Fibroblast of lung (primary cell): ENCODE measurements at regions not wholly inside any gene's neighbourhood (a gene's known extent, or its start where the extent isn't known, plus 50 kb on each side); places are given as distances from the start of the nearest gene placed in this dataset.

ENCODE experiments used
- DNase-seq, 2 donors: peaks; one replicate each; pipeline versions ENCODE4 v3.0.0 to v3.0.0-alpha.2; 2010; ENCODE audit warnings: low read depth in 2 of 2
- H2AFZ ChIP-seq: 2 replicates; pipeline ENCODE4 v1.5.1; 2012; ENCODE audit warnings: low read length, control low read depth, inconsistent platforms
- H3K27ac ChIP-seq: 2 replicates; pipeline ENCODE4 v1.5.1; 2011; ENCODE audit warnings: low read length, control low read depth; ENCODE audit not compliant: insufficient read depth
- H3K27me3 ChIP-seq: 2 replicates; pipeline ENCODE4 v1.5.1; 2011; ENCODE audit warnings: mild to moderate bottlenecking, low read length; ENCODE audit not compliant: control insufficient read depth, insufficient read depth
- H3K36me3 ChIP-seq: 2 replicates; pipeline ENCODE4 v1.5.1; 2011; ENCODE audit warnings: low read length; ENCODE audit not compliant: control insufficient read depth, insufficient read depth
- H3K4me1 ChIP-seq: 2 replicates; pipeline ENCODE4 v1.5.1; 2011; ENCODE audit warnings: low read length; ENCODE audit not compliant: control insufficient read depth, insufficient read depth; ENCODE audit errors: extremely low read depth
- H3K4me2 ChIP-seq: 2 replicates; pipeline ENCODE4 v1.5.1; 2011; ENCODE audit warnings: low read length, control low read depth; ENCODE audit not compliant: insufficient read depth; ENCODE audit errors: extremely low read depth
- H3K4me3 ChIP-seq, 4 experiments: fragments of 200-600 bp in 1 of 4; sonication (generic) in 1 of 4; replicated peaks in 1 of 4; 2 replicates each; pipeline ENCODE4 v1.5.1; 2011 to 2016; ENCODE audit warnings: low read length in 4 of 4, low read depth in 3 of 4, mild to moderate bottlenecking in 3 of 4, control low read depth in 2 of 4, inconsistent platforms in 1 of 4, mixed read lengths in 1 of 4; ENCODE audit not compliant: insufficient read depth in 1 of 4; ENCODE audit errors: control extremely low read depth in 1 of 4
- H3K79me2 ChIP-seq: 2 replicates; pipeline ENCODE4 v1.5.1; 2012; ENCODE audit warnings: mild to moderate bottlenecking, low read length, inconsistent platforms; ENCODE audit not compliant: control insufficient read depth, insufficient read depth
- H3K9ac ChIP-seq: 2 replicates; pipeline ENCODE4 v1.5.1; 2011; ENCODE audit warnings: mild to moderate bottlenecking, low read length, control low read depth; ENCODE audit not compliant: insufficient read depth
- H3K9me3 ChIP-seq: 2 replicates; pipeline ENCODE4 v1.5.1; 2012; ENCODE audit warnings: low read depth, low read length; ENCODE audit not compliant: control insufficient read depth, insufficient read depth
- H4K20me1 ChIP-seq: 2 replicates; pipeline ENCODE4 v1.5.1; 2011; ENCODE audit warnings: low read length; ENCODE audit not compliant: control insufficient read depth, insufficient read depth; ENCODE audit errors: extremely low read depth
- EZH2 ChIP-seq: IDR thresholded peaks from 2 replicates; pipeline ENCODE4 v1.5.1; 2012; ENCODE audit warnings: low read length, control low read depth, mild to moderate bottlenecking; ENCODE audit errors: missing control alignments
- TF ChIP-seq, protein P1 (sequence below), 2 donors: IDR thresholded peaks in 1 of 2; conservative IDR thresholded peaks in 1 of 2; 1 replicate in 1 of 2; 2 replicates in 1 of 2; pipeline ENCODE4 v1.5.1; 2011 to 2012; ENCODE audit warnings: low read length in 2 of 2, control low read depth in 1 of 2, inconsistent platforms in 1 of 2, low read depth in 1 of 2, mild to moderate bottlenecking in 1 of 2

DNA sequence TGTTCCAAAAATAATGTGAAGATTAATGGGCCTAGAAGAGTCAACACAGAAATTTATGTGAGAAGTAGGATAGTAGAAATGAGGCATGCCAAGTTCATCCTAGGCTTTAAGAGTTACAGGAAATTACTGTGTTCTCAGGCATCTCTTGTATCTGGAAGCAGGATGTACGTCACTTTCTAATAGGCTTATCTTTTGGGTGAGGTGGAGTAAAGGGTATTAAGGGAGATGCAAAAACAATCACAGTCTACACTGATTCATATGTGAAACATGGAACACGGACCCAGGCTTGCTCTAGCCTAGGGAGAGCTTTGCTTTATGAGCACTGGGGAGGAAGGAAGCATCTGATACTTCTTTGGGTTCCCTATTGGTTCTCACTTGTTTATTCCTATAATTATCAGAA, 84.5 kb upstream of the RGS4 start:
- H3K9ac ChIP-seq: no peak overlapping the region
- DNase-seq: peak; percentile 24 to 88
- no peaks in the 10 kb centered on the region for H3K4me1 ChIP-seq
- no peak overlapping the region for H2AFZ ChIP-seq
- TF ChIP-seq, protein P1, sequence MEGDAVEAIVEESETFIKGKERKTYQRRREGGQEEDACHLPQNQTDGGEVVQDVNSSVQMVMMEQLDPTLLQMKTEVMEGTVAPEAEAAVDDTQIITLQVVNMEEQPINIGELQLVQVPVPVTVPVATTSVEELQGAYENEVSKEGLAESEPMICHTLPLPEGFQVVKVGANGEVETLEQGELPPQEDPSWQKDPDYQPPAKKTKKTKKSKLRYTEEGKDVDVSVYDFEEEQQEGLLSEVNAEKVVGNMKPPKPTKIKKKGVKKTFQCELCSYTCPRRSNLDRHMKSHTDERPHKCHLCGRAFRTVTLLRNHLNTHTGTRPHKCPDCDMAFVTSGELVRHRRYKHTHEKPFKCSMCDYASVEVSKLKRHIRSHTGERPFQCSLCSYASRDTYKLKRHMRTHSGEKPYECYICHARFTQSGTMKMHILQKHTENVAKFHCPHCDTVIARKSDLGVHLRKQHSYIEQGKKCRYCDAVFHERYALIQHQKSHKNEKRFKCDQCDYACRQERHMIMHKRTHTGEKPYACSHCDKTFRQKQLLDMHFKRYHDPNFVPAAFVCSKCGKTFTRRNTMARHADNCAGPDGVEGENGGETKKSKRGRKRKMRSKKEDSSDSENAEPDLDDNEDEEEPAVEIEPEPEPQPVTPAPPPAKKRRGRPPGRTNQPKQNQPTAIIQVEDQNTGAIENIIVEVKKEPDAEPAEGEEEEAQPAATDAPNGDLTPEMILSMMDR (conservative IDR thresholded peaks at IDR 0.05 in 1 of 2, IDR thresholded peaks at IDR 0.05 in 1 of 2; ENCODE audit: low read depth in 1 of 2, low read length in 2 of 2): no peak
- no peak overlapping the region for H3K4me2 ChIP-seq
- H3K27me3 ChIP-seq: no peaks in the 10 kb centered on the region
- no peaks in the 10 kb centered on the region for H3K79me2 ChIP-seq
- no peaks in the 10 kb centered on the region for H4K20me1 ChIP-seq
- no peaks in the 10 kb centered on the region for H3K36me3 ChIP-seq
- no peaks in the 10 kb centered on the region for H3K9me3 ChIP-seq
- H3K4me3 ChIP-seq: no peak overlapping the region
- H3K27ac ChIP-seq: no peak overlapping the region

GRCh38 chr1:162983671-162984425, 85.3 kb upstream of the RGS4 start:
- H3K4me2 ChIP-seq: no peak overlapping the region
- H3K9me3 ChIP-seq: no peaks in the 10 kb centered on the region
- H3K4me1 ChIP-seq: no peaks in the 10 kb centered on the region
- no peak overlapping the region for H3K9ac ChIP-seq
- H3K27ac ChIP-seq: no peak overlapping the region
- DNase-seq: peak in 1 of 2 donors; percentile 67
- H2AFZ ChIP-seq: no peak overlapping the region
- TF ChIP-seq EZH2: no peak
- TF ChIP-seq, protein P1 (conservative IDR thresholded peaks at IDR 0.05 in 1 of 2, IDR thresholded peaks at IDR 0.05 in 1 of 2; ENCODE audit: low read depth in 1 of 2, low read length in 2 of 2): no peak
- H3K27me3 ChIP-seq: no peaks in the 10 kb centered on the region
- H4K20me1 ChIP-seq: no peaks in the 10 kb centered on the region
- H3K36me3 ChIP-seq: no peaks in the 10 kb centered on the region
- no peaks in the 10 kb centered on the region for H3K79me2 ChIP-seq
- no peak overlapping the region for H3K4me3 ChIP-seq

- Histone ChIP-seq H3K9me3 (no peaks in the 10 kb centered on the region), H3K4me2 (no peak overlapping the region), H3K36me3 (no peaks in the 10 kb centered on the region), H3K4me3 (no peak overlapping the region), H4K20me1 (no peaks in the 10 kb centered on the region), H3K27ac (no peak overlapping the region), H3K9ac (no peak overlapping the region), H3K79me2 (no peaks in the 10 kb centered on the region), H3K4me1 (no peaks in the 10 kb centered on the region), H2AFZ (no peak overlapping the region), H3K27me3 (no peaks in the 10 kb centered on the region)
- no peak for DNase-seq
- no peak for TF ChIP-seq EZH2
- TF ChIP-seq, protein P1 (conservative IDR thresholded peaks at IDR 0.05 in 1 of 2, IDR thresholded peaks at IDR 0.05 in 1 of 2; ENCODE audit: low read depth in 1 of 2, low read length in 2 of 2): no peak
These were observed 86.8 kb upstream of the RGS4 start for GRCh38 chr1:162982364-162982763.
